Activated CD8-positive, alpha-beta memory T cell treated with anti-CD3 and anti-CD28 coated beads for 1 hour (primary cell): ENCODE measurements at regions not wholly inside any gene's neighbourhood (a gene's known extent, or its start where the extent isn't known, plus 50 kb on each side); places are given as distances from the start of the nearest gene placed in this dataset.

Experiments used
- DNase-seq, 2 donors: peaks; one replicate each; pipeline ENCODE4 v3.0.0-alpha.2; 2020; ENCODE audit warnings: low read depth in 1 of 2; ENCODE audit errors: extremely low read depth in 1 of 2

DNA sequence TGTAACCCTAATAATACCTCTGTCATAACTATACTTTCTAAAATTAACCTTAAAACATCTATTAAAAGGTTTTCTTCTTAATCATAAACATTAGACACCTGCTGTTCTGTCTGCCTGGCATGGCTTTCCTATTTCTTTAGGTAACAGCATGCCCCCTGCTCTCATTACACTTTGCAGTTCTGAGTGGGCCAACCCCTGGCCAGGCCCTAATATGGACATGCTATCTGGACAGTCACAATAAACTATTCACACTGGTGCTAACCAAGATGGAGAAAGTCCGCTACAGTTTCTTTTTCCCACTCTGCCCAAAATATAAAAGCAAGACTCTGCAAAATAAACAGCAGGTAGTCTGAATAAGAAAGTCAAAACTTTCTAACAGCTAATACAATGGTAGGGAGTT lies 84.0 kb downstream of the ELAPOR2 start:
- DNase-seq = no peak

DNA sequence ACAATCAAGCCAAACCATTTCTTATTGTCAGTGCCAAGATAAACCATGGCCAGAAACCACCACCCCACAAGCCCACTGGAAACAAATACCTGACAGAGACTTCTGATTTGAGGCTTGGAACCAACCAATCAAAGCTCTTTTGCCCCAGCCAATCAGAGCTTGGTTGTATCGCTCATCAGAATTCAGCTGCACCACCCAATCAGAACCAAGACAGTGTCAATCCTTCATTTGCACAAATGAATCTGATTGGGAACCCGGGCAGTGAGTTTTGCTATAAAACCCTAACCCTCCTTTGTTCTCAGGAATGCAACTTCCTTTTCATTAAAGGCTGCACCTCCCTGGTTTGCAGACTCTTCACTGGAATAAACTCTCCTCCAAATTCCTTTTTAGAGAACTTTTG lies 87.4 kb downstream of the ELAPOR2 start:
- no peak for DNase-seq

GRCh38 chr7:86970986-86971385 lies 88.5 kb downstream of the ELAPOR2 start:
- no peak for DNase-seq

DNA sequence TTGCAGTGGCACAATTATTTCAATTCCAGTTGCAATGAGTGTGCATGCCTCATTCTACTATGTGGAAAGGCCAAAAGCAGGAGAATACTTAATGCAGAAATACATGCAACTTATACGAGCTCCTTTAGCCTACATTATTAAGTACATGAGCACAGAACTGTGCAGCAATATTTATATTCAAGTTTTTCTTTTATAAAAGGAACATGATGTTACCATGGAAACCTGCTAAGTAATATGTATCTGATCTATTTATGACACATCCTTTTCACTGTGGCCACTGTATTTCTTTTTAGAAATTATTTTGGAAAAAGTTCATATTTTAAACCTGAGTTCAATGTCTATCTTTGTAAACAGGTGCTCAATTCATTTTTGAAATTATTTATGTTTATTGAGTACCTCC lies 88.9 kb downstream of the ELAPOR2 start:
- DNase-seq = no peak

GRCh38 chr7:86969865-86970264 lies 89.6 kb downstream of the ELAPOR2 start:
- DNase-seq = no peak

DNA sequence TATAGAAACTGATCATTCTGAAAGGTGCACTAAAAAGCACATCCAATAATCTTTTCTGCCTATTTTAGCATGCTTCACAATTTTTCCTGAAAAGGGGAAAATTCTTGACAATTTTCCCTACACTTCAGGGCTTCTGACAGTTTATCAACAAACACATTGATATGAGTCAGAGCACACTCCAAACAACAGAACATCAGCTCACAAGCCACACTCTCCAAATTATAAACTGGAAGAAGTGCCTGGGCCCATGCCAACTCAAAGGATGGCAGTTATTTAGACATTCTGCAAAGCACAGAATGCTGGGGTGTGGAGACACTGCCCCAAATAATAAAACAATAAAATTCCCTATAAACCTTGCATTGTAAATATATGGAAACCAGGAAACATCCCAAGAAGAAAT lies 90.8 kb downstream of the ELAPOR2 start:
- no peak for DNase-seq

GRCh38 chr7:86966916-86967315 lies 92.5 kb downstream of the ELAPOR2 start:
- no peak for DNase-seq

- DNase-seq = no peak
These were observed 93.7 kb downstream of the ELAPOR2 start for GRCh38 chr7:86965727-86966120.

DNA sequence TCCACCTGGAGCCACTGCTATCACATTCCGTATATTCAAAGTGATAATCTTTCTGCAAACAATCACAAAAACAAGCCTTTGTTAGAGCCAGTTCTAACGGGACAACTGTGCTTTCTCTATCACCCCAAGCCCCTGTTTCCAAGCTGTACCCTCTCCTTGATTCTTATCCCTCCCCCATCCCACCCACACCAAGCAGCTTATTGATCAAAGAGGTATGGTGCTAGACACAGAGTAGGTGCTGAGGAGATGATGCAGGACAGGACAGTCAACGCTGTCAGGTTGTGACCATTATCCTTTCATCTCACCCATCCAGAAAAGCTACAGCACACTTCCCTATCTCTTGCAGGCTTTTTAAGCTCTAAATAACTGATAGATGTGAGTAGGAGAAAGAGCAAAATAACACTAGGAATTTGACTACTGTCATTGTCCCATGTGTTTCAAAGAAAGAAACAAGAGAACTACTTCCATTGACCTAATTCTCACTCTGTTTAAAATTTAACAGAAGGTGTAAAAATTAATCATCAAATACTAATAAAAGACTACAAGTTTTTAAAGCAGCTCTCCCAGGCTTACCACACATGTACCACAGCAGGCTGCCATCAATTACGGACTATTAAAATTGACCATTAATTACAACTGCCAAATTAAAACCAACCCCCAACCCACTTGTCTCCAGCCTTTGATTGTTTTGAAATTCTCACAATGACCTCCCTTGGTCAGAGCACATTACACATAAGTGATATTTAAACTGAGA lies 94.3 kb downstream of the ELAPOR2 start:
- DNase-seq = no peak

GRCh38 chr7:86963599-86964230 lies 95.7 kb downstream of the ELAPOR2 start:
- no peak for DNase-seq

DNA sequence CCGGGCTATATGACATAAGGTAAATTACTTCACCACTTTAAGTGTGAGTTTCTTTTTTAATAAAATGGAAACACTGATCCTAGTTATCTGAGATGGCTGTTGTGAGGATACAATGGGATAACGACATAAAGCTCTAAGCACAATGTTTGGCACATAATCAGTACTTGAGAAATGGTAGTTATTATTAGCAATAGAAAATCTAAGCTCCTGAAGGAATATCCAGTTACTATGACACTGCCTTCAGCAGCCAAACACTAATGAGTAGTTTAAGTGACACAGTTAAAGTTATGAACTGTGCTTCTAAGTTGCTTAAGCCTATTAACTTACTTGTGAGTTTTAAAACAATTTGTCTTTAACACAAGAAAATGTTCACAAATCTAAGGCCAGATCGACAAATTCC lies 96.8 kb downstream of the ELAPOR2 start:
- no peak for DNase-seq

GRCh38 chr7:86961686-86962085 lies 97.8 kb downstream of the ELAPOR2 start:
- no peak for DNase-seq

DNA sequence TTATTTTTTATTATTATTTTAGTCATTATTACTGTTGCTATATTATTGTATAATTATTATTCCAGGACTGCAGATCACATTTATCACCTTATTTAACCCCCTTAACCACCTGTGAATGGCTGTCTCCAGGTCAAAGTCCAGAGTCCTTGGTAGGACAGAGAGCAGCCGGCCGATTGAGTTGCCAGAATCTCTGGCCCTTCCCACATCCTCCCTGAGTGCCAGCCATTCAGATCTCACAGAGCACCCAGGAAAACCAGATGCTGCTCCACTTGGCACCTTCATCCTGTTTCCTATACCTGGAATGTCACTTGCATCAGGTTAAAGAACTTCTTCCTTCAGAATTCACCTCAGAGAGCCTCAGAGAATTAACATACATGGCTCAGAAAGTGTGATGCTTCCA lies 101.1 kb downstream of the ELAPOR2 start:
- no peak for DNase-seq

DNA sequence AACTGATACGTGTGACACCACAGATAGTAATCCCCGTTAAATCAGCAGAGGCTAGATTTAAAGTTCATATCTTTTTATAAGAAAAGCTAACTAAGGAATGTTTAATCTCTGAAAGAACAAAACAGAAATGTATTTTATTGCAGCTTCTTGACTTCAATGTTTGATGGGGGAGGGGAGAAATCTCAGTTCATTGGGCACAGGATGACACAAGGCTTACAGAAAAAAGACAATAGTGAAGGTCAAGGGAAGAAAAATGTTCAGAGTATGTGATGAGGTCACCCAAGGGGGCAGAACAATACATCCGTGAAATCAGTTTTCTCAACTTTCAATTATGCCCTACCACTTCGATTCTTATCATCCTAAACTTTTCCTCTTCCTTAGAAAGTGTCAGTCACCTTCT lies 102.9 kb downstream of the ELAPOR2 start:
- DNase-seq = no peak

GRCh38 chr7:86955895-86956503 lies 103.5 kb downstream of the ELAPOR2 start:
- no peak for DNase-seq

DNA sequence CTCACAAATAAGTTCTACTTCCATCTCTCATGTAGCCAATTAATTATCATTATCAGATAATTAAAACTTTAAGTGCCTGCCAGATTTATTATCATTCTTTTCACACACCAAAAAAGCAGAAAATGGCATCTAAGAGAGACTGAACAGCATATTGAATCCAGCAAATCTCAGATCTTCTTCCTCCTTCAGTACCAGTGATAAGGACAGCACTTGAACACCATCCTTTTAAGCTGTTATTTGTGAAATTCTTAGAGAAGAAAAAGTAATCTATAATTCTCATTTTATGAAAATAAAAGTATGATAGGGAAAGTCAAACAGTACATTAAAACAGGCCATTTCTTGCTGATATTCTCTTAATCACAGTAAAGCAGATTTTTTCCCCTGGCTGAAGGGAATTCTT lies 104.5 kb downstream of the ELAPOR2 start:
- no peak for DNase-seq

- DNase-seq = no peak
These were observed 105.7 kb downstream of the ELAPOR2 start for GRCh38 chr7:86953653-86954336.

DNA sequence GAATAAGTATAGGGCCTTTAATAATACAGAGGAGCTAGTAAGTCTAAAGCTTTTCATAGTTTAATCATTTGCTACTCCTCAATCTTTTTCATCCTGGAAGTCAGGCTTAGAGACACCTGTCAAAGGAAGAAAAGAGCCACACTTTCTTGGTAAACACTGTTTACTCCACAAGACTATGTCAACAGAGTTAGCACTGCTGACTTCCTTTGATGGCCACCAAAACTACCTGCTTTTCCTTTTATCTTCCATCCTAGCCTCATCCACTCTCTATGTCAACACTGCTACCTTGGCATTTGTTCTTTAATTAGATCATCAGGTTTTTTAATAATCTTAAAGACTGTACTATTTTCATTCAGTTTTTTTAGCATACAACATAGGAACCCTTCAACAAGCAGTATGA lies 106.2 kb downstream of the ELAPOR2 start:
- DNase-seq = no peak

- no peak for DNase-seq
These were observed 107.6 kb downstream of the ELAPOR2 start for GRCh38 chr7:86951895-86952294.

- no peak for DNase-seq
These were observed 108.5 kb downstream of the ELAPOR2 start for GRCh38 chr7:86950944-86951343.

DNA sequence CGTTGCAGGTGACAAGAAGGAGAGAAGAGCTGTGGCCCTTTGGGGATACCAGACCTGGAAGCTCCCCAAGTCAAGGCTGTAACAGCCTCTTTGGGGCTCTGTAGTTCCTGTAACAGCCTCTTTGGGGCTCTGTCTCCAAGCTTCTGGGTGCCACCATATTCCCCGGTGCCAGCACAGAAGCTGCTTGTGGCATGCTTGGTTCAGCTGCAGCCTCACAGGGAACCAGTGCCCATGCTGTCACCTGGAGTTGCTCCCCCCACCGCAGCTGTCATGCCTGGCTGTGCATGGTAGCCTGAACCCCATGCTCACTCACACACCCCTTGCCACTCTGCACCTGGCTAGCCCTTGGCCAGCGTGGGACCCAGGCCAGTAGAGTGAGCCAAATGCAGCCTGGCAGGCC lies 109.1 kb downstream of the ELAPOR2 start:
- DNase-seq = no peak

DNA sequence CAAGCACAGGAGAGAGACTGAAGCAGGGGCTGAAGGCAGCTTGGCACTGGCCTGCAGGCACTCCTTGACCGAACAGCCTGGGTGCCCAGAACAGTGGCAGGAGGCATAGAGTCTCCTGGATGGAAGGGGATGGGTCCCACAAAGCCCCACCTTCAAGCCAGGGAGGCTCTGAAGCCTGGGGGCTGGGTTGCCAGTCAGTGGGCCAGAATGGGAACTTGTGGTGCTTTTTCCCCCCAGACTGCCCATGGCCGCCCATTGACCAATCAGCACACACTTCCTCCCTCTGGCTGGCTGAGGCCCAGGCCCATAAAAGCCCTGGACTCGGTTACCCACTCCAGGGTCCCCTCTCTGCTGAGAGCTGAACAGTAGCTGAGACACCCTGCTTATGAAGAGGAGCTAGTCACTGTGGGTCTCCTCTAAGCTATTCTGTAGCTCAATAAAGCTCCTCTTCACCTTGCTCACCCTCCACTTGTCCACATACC lies 109.6 kb downstream of the ELAPOR2 start:
- DNase-seq = no peak
